BLaER1 (cell line): ENCODE measurements at regions not wholly inside any gene's neighbourhood (a gene's known extent, or its start where the extent isn't known, plus 50 kb on each side); places are given as distances from the start of the nearest gene placed in this dataset.
"Not testable (repeated sequence)": the region's sequence is repeated elsewhere in the genome, so short reads cannot be mapped to it uniquely, and the experiment has no call there.

Experiments used
- H3K27ac ChIP-seq: shearing (Covaris generic); formaldehyde crosslinking; 2 replicates; pipeline ENCODE4 v1.8.1; 2022
- H3K27me3 ChIP-seq: shearing (Covaris generic); formaldehyde crosslinking; 2 replicates; pipeline ENCODE4 v1.8.1; 2022
- H3K36me3 ChIP-seq: shearing (Covaris generic); formaldehyde crosslinking; 2 replicates; pipeline ENCODE4 v1.8.1; 2022
- H3K4me1 ChIP-seq: shearing (Covaris generic); formaldehyde crosslinking; 2 replicates; pipeline ENCODE4 v1.8.1; 2022
- H3K4me2 ChIP-seq: shearing (Covaris generic); formaldehyde crosslinking; 2 replicates; pipeline ENCODE4 v1.8.1; 2022
- H3K4me3 ChIP-seq: shearing (Covaris generic); formaldehyde crosslinking; 2 replicates; pipeline ENCODE4 v1.8.1; 2022
- H3K9ac ChIP-seq: shearing (Covaris generic); formaldehyde crosslinking; 2 replicates; pipeline ENCODE4 v1.8.1; 2022
- H3K9me3 ChIP-seq: shearing (Covaris generic); formaldehyde crosslinking; 2 replicates; pipeline ENCODE4 v1.8.1; 2022
- H4K20me1 ChIP-seq: shearing (Covaris generic); formaldehyde crosslinking; 2 replicates; pipeline ENCODE4 v1.8.1; 2022
- Cebpa-rat ChIP-seq: shearing (Covaris generic); IDR thresholded peaks from 2 replicates; pipeline ENCODE4 v1.8.1; 2022

- H3K9ac ChIP-seq, H3K27ac ChIP-seq, H3K4me2 ChIP-seq, H4K20me1 ChIP-seq, H3K36me3 ChIP-seq, H3K4me3 ChIP-seq, H3K27me3 ChIP-seq, H3K4me1 ChIP-seq: not testable (repeated sequence)
- peaks cover 27% of the 10 kb centered on the region for H3K9me3 ChIP-seq
Observed at GRCh38 chr15:88965097-88965496, 51.9 kb upstream of the MFGE8 start.

DNA sequence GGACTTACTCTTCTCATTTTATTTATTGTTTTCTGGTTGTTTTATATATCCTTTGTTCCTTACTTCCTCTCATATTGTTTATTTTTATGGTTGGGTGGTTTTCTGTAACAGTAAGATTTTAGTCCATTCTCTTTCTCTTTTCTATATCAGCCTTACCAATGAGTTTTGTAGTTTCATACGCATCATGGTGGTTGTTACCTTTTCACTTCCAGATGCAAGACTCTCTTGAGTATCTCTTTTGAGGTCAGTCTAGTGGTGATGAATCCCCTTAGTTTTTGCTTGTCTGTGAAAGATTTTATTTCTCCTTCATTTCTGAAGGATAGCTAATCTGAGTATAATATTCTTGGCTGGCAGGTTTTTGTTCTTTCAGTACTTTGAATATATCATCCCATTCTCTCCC lies 57.1 kb upstream of the MFGE8 start:
- no peak overlapping the region for H3K4me2 ChIP-seq
- no peak overlapping the region for H3K27ac ChIP-seq
- no peaks in the 10 kb centered on the region for H4K20me1 ChIP-seq
- H3K27me3 ChIP-seq: no peaks in the 10 kb centered on the region
- H3K9me3 ChIP-seq: peaks cover 28% of the 10 kb centered on the region
- no peak for TF ChIP-seq Cebpa-rat
- no peaks in the 10 kb centered on the region for H3K36me3 ChIP-seq
- H3K4me1 ChIP-seq: no peaks in the 10 kb centered on the region
- no peak overlapping the region for H3K4me3 ChIP-seq
- H3K9ac ChIP-seq: no peak overlapping the region

DNA sequence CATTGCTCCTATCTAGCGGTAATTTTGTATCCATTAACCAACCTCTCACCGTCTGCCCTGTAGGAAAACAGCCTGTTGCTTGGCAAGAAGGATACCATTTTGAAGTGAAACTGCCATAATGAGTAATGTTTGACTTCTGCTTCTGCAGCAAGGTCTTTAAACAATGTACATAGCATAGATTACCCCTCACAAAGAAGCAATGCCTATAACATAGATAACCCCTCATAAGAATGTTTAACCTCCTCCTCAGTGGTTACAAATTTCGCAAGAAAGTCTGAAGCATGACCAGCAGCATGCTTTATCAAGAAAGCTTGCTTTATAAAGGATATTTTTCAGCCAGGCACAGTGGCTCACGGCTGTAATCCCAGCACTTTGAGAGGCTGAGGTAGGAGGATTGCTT lies 61.2 kb upstream of the MFGE8 start:
- TF ChIP-seq Cebpa-rat: no peak
- Histone ChIP-seq H3K9me3 (peaks cover 18% of the 10 kb centered on the region), H3K9ac (no peak overlapping the region), H4K20me1 (no peaks in the 10 kb centered on the region), H3K27me3 (no peaks in the 10 kb centered on the region), H3K27ac (no peak overlapping the region), H3K36me3 (no peaks in the 10 kb centered on the region), H3K4me2 (no peak overlapping the region), H3K4me3 (no peak overlapping the region), H3K4me1 (no peaks in the 10 kb centered on the region)

- Histone ChIP-seq H3K4me3 (no peak overlapping the region), H4K20me1 (no peaks in the 10 kb centered on the region), H3K9me3 (peaks cover 12% of the 10 kb centered on the region), H3K36me3 (no peaks in the 10 kb centered on the region), H3K27me3 (no peaks in the 10 kb centered on the region), H3K9ac (no peak overlapping the region), H3K27ac (no peak overlapping the region), H3K4me2 (no peak overlapping the region), H3K4me1 (no peaks in the 10 kb centered on the region)
- no peak for TF ChIP-seq Cebpa-rat
Observed at GRCh38 chr15:88975891-88976290, 62.7 kb upstream of the MFGE8 start.

GRCh38 chr15:88976656-88977055 lies 63.5 kb upstream of the MFGE8 start:
- Histone ChIP-seq H3K9me3 (0 out of 2 replicates have a peak, but pooled peaks cover 5% of the 10 kb centered on the region), H3K27me3 (no peaks in the 10 kb centered on the region)

GRCh38 chr15:88979674-88980073 lies 66.5 kb upstream of the MFGE8 start:
- Histone ChIP-seq H3K4me3 (no peak overlapping the region), H4K20me1 (no peaks in the 10 kb centered on the region), H3K27ac (no peak overlapping the region), H3K27me3 (no peaks in the 10 kb centered on the region), H3K9ac (no peak overlapping the region), H3K4me2 (no peak overlapping the region), H3K4me1 (peaks cover 17% of the 10 kb centered on the region), H3K36me3 (no peaks in the 10 kb centered on the region), H3K9me3 (no peaks in the 10 kb centered on the region)
- TF ChIP-seq Cebpa-rat: no peak

More at GRCh38 chr15:88976656-88977055, 63.5 kb upstream of the MFGE8 start:
- Histone ChIP-seq H3K4me1 (no peaks in the 10 kb centered on the region), H3K36me3 (no peaks in the 10 kb centered on the region), H3K4me3 (no peak overlapping the region), H3K9ac (no peak overlapping the region), H3K27ac (no peak overlapping the region), H4K20me1 (no peaks in the 10 kb centered on the region), H3K4me2 (no peak overlapping the region)
- TF ChIP-seq Cebpa-rat: no peak

DNA sequence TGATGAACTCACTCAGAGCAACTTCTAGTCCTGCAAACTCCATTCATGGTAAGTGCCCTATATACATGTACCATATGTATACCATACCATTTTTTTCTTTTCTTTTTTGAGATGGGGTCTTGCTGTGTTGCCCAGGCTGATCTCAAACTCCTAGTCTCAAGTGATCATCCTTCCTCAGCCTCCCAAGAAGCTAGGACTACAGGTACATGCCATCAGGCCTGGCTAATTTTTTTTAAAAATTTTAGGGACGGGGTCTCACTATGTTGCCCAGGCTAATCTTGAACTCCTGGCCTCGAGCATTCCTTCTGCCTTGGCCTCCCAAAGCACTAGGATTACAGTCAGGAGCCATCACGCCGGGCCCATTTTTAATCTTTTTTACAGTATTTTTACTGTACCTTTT lies 67.3 kb upstream of the MFGE8 start:
- no peak for TF ChIP-seq Cebpa-rat
- Histone ChIP-seq H3K4me1 (peaks cover 17% of the 10 kb centered on the region), H3K4me2 (no peak overlapping the region), H4K20me1 (no peaks in the 10 kb centered on the region), H3K36me3 (no peaks in the 10 kb centered on the region), H3K4me3 (no peak overlapping the region), H3K27ac (no peak overlapping the region), H3K9ac (no peak overlapping the region), H3K9me3 (no peaks in the 10 kb centered on the region), H3K27me3 (no peaks in the 10 kb centered on the region)

DNA sequence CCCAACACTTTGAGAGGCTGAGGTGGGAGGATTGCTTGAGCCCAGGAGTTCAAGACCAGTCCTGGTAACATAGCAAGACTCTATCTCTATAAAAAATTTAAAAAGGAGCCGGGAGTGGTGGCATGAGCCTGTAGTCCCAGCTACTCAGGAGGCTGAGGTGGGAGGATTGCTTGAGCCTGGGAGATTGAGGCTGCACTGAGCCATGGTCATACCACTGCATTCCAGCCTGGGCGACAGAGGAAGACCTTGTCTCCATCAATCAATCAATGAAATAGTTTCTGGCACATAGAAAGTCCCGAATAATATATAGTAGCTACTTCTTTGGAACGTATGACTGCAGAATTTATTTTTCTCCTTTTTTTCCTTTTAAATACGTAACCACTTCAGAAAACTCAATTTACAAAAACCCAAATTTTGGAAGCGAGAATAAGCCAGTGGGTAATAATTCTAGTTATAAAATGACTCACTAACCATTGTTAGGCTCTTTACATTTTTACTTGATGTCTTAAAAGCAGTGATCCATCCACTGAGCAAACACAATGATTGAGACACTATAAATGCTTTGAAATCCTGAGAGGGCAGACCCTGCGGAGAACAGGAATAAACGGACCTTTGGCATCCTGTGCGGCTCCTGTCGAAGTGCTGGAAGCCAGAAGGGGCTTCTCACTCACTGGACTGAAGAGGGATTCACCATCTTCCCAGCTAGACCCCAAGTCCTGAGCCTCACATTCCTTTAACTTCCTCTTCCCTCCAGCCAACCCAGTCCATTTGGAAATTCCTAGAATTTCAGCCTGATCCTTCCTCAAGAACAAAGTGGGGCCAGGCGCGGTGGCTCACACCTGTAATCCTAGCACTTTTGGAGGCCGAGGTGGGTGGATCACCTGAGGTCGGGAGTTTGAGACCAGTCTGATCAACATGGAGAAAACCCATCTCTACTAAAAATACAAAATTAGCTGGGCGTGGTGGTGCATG lies 68.4 kb upstream of the MFGE8 start:
- no peak for TF ChIP-seq Cebpa-rat
- no peak overlapping the region for H3K9ac ChIP-seq
- peak overlapping the region; percentile 71; the same call in 1 of the 2 replicates for H3K4me2 ChIP-seq
- peaks cover 17% of the 10 kb centered on the region for H3K4me1 ChIP-seq
- no peaks in the 10 kb centered on the region for H3K36me3 ChIP-seq
- H3K27ac ChIP-seq: no peak overlapping the region
- H3K4me3 ChIP-seq: no peak overlapping the region
- no peaks in the 10 kb centered on the region for H3K9me3 ChIP-seq
- no peaks in the 10 kb centered on the region for H4K20me1 ChIP-seq
- no peaks in the 10 kb centered on the region for H3K27me3 ChIP-seq

- H4K20me1 ChIP-seq: no peaks in the 10 kb centered on the region
- peak overlapping the region; percentile 22; the same call in 1 of the 2 replicates for H3K27ac ChIP-seq
- no peaks in the 10 kb centered on the region for H3K27me3 ChIP-seq
- H3K9me3 ChIP-seq: no peaks in the 10 kb centered on the region
- H3K9ac ChIP-seq: no peak overlapping the region; the same call in 1 of the 2 replicates
- H3K4me3 ChIP-seq: no peak overlapping the region
- H3K36me3 ChIP-seq: no peaks in the 10 kb centered on the region
- H3K4me2 ChIP-seq: peak overlapping the region; percentile 71
- no peak for TF ChIP-seq Cebpa-rat
- peaks cover 17% of the 10 kb centered on the region for H3K4me1 ChIP-seq
Observed at GRCh38 chr15:88982304-88982945, 69.2 kb upstream of the MFGE8 start.

DNA sequence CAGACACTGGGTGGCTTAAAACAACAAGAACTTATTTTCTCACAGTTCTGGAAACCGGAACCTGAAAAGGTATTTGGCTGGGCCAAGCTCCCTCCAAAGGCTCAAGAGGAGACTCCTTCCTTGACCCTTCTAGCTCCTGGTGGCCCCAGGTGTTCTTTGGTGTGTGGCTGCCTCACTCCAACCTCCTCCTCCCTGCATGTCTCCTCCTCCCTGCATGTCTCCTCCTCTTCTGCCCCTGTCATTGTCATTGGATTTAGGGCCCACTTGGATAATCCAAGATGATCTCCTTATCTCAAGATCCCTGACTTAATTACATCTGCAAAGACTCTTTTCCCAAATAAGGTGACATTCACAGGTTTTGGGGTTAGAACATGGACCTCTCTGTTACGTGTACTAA lies 69.8 kb upstream of the MFGE8 start:
- no peak for TF ChIP-seq Cebpa-rat
- no peak overlapping the region for H3K27ac ChIP-seq
- no peaks in the 10 kb centered on the region for H4K20me1 ChIP-seq
- no peak overlapping the region for H3K4me3 ChIP-seq
- H3K4me1 ChIP-seq: peaks cover 17% of the 10 kb centered on the region
- H3K27me3 ChIP-seq: no peaks in the 10 kb centered on the region
- H3K9me3 ChIP-seq: no peaks in the 10 kb centered on the region
- H3K9ac ChIP-seq: no peak overlapping the region
- no peaks in the 10 kb centered on the region for H3K36me3 ChIP-seq
- peak overlapping the region; percentile 71 for H3K4me2 ChIP-seq
